ENCODE measurements at regions not wholly inside any gene's neighbourhood (a gene's known extent, or its start where the extent isn't known, plus 50 kb on each side); places are given as distances from the start of the nearest gene placed in this dataset.

DNA sequence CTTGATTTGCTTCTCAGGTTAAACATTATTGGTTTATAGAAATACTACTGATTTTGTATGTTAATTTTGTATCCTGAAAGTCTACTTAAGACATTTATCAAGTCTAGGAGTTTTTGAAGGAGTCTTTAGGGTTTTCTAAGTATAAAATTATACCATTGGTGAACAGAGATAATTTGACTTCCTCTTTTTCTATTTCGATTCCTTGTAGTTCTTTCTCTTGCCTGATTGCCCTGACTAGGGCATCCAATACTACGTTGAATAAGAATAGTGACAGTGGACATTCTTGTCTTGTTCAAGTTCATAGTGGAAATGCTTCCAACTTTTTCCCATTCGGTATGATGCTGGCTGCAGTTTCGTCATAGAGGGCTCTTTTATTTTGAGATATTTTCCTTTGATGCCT lies 807.5 kb upstream of the SLC10A2 start:
- TF ChIP-seq, protein P1, sequence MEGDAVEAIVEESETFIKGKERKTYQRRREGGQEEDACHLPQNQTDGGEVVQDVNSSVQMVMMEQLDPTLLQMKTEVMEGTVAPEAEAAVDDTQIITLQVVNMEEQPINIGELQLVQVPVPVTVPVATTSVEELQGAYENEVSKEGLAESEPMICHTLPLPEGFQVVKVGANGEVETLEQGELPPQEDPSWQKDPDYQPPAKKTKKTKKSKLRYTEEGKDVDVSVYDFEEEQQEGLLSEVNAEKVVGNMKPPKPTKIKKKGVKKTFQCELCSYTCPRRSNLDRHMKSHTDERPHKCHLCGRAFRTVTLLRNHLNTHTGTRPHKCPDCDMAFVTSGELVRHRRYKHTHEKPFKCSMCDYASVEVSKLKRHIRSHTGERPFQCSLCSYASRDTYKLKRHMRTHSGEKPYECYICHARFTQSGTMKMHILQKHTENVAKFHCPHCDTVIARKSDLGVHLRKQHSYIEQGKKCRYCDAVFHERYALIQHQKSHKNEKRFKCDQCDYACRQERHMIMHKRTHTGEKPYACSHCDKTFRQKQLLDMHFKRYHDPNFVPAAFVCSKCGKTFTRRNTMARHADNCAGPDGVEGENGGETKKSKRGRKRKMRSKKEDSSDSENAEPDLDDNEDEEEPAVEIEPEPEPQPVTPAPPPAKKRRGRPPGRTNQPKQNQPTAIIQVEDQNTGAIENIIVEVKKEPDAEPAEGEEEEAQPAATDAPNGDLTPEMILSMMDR (IDR thresholded peaks at IDR 0.05), result no peak
- TF ChIP-seq POLR2A (IDR thresholded peaks at IDR 0.05), result no peak

Data from breast epithelium (tissue), 3 donors.